OCI-LY1 (cell line): ENCODE measurements at regions not wholly inside any gene's neighbourhood (a gene's known extent, or its start where the extent isn't known, plus 50 kb on each side); places are given as distances from the start of the nearest gene placed in this dataset.

ENCODE experiments used
- CTCF ChIP-seq: fragments of 200-600 bp; sonication (generic), shearing (Covaris generic); IDR thresholded peaks from 2 replicates; pipeline ENCODE4 v1.5.1; 2017; ENCODE audit warnings: mild to moderate bottlenecking, antibody characterized with exemption, low read length, moderate library complexity, mixed read lengths
- EZH2 ChIP-seq: fragments of 200-600 bp; sonication (generic), shearing (Covaris generic); IDR thresholded peaks from 2 replicates; pipeline ENCODE4 v1.8.0; 2017; ENCODE audit warnings: borderline replicate concordance, mixed run types, mild to moderate bottlenecking, antibody characterized with exemption, low read length, moderate library complexity, mixed read lengths

GRCh38 chr14:40394634-40395340, 962.6 kb upstream of the FBXO33 start:
- no peak for TF ChIP-seq EZH2
- no peak for TF ChIP-seq CTCF
